Stimulated activated CD8-positive, alpha-beta memory T cell treated with anti-CD3 and anti-CD28 coated beads, Interleukin-12 subunit alpha, Interleukin-12 subunit beta, amount 100 ng/mL, for 4 hours (primary cell): ENCODE measurements at regions not wholly inside any gene's neighbourhood (a gene's known extent, or its start where the extent isn't known, plus 50 kb on each side); places are given as distances from the start of the nearest gene placed in this dataset.
"Not testable (repeated sequence)": the region's sequence is repeated elsewhere in the genome, so short reads cannot be mapped to it uniquely, and the experiment has no call there.

Source experiments
- DNase-seq: peaks from one replicate; pipeline ENCODE4 v3.0.0-alpha.2; 2020; ENCODE audit warnings: low read depth

DNA sequence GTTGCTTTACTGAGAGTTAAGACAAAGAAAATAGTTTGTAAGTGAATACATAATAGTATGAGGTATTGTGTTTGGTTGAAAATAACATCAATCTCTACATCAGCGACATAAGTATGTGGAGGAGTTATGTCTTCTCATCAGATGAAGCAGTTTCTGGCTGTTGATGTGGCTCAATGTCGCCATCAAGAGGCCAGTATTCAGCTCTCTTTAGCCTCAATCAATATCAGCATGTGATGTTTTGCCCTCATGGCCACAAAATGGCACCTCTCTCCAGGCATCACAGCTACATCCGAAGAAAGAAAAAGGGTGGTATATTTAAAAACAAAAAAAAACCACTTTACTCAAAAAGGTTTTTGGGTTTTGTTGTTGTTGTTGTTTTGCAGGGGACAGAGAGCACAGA, 302.3 kb upstream of the TMEM132C start:
- no peak for DNase-seq

DNA sequence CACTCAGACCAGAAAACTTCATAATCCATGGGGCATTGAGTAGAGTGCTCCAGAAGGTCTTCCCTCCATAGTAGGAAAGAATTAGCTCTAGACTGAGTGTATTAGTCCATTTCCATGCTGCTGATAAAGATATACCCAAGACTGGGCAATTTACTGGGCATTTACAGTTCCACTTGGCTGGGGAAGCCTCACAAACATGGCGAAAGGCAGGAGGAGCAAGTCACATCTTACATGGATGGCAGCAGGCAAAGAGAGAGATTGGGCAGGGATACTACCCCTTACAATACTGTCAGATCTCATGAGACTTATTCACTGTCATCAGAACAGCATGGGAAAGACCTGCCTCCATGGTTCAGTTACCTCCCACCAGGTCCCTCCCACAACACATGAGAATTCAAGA, 300.6 kb upstream of the TMEM132C start:
- no peak for DNase-seq

GRCh38 chr12:127970491-127970890, 296.5 kb upstream of the TMEM132C start:
- DNase-seq = no peak

- no peak for DNase-seq
These were observed 286.4 kb upstream of the TMEM132C start for GRCh38 chr12:127980585-127980984.

- DNase-seq = no peak
These were observed 285.1 kb upstream of the TMEM132C start for GRCh38 chr12:127981875-127982274.

DNA sequence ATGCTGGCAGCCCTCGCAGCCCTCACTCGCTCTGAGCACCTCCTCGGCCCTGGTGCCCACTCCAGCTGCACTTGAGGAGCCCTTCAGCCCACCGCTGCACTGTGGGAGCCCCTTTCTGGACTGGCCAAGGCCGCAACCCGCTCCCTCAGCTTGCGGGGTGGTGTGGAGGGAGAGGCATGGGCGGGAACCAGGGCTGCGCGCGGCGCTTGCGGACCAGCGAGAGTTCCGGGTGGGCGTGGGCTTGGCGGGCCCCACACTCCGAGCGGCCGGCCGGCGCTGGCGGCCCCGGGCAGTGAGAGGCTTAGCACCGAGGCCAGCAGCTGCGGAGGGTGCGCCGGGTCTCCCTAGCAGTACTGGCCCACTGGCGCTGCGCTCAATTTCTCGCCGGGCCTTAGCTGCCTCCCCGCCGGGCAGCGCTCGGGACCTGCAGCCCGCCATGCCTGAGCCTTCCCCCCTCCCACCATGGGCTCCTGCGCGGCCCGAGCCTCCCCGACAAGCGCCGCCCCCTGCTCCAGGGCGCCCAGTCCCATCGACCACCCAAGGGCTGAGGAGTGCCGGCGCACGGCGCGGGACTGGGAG, 283.7 kb upstream of the TMEM132C start:
- DNase-seq = not testable (repeated sequence)

GRCh38 chr12:127984386-127985055, 282.4 kb upstream of the TMEM132C start:
- DNase-seq = no peak

DNA sequence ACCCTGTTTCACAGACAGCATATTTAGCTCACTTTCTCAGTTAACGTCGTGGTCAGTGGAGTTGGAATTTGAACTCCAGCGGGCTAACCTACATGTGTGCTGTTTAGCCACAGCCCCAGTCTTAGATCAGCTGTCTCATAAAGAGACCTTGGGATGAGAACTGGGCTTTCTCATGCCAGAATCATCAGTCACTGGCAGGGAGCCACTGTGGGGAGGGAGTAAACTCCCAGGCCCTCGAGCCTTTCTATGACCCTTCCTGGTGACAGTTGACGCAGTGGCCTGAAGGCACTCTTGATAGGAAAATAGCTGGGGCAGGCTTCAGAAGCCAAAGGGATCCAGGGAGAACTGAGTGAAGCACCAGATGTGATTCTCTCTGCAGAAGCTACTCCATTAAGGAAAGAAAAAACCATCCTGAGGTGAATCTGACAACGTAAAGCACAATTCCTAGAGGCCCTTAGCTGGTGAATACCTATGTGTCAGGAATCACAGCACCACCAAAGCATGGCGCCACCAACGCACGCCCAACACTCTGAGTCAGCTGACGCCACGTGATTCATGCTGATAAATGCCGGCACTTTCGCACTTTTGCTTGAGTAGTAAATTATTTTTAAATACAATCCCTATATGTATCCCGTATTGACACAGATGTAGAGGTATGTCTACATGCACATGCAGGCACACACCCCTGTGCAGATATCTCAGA, 279.6 kb upstream of the TMEM132C start:
- no peak for DNase-seq

DNA sequence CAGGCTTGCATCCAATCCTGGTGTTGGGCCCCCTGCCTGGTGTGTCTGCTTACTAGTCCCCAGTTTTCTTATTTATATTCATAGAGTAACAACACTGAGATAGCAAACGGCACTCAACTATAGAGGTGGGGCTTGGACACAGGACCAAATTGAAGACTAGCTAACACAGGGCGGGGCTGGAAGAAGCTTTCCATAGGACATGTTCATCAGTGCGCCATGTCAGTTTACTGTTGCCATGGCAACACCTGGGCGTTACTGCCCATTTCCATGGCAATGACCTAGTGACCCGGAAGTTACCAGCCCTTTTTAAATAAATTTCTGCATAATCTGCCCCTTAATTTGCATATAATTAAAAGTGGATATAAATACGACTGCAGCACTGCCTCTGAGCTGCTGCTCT, 275.5 kb upstream of the TMEM132C start:
- DNase-seq = no peak

- DNase-seq = no peak
These were observed 268.0 kb upstream of the TMEM132C start for GRCh38 chr12:127998988-127999387.

- DNase-seq = no peak
These were observed 262.5 kb upstream of the TMEM132C start for GRCh38 chr12:128004383-128004938.

DNA sequence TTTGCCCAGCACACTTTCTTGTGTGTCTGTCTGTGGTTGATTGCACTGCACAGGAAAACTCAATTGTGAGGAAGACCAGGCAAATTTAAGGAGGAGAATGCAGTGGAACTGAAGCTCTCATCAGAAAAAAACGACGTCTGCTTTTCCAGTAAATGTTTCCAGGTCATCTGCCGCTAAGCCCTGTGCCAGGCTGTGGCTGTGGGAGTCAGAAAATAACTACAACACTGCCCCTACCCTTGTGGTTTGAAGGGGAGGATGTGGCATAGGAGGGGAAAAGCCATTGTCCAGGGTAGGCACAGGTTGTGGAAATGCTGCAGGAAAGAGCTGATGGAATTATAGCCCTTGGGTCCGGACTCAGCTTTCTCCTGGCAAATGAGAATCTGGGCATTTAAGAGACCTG, 259.7 kb upstream of the TMEM132C start:
- no peak for DNase-seq

DNA sequence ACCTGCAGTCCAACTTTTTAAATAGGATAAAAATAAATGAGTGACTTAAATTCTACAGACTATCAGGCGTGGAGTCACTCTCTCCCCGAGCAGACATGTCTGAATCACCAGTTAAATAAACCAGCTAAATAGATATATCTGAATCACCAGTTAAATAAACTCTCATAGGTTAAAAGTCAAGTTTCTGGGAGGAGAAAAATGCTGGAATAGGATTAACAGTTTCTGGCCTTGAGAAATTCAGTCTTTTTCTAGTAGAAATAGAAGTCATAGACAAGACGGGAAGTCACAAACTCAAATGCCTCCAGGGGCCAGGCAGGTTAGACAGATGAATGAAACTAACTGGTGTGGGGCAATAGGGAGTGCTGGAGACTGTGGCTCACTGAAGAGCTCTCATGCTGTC, 258.6 kb upstream of the TMEM132C start:
- DNase-seq = no peak

DNA sequence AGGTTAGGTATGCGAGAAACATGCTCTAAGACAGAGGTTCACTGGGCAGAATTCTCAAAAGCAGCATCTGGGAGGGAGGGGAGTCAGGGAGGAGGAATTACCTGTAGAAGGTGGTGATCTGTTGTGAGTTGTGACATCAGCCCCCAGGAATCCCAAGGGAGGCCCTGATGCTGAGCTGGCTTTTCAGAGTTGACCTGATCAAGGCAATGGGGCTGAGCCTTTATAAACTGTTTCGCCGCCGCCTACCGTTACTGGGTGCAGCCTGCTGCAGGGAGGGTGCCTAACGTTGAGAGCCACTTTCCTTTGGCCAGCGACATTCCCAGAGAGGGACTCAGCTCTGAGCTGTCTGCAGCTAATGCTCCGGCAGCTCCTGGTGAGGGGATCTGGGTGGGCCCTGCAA, 257.9 kb upstream of the TMEM132C start:
- DNase-seq = no peak

GRCh38 chr12:128012110-128012509, 254.9 kb upstream of the TMEM132C start:
- DNase-seq = no peak

DNA sequence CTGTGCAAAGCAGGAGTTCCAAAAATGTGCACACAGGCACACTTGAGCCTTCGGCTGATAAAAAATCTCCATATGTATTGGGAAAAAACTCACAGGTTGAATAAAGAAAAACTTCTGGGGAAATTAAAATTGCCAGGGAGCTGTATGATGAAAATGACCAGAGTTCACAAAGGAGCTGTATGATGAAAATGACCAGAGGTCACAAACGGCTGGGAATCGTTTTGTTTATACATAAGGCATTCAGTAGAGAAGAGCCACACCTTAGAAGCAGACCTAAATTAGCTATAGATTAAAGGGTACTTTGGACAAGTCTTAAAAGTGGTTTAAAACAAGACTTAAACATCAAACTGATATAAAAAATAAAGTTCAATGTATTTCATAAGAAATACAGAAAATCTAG, 251.7 kb upstream of the TMEM132C start:
- no peak for DNase-seq

GRCh38 chr12:128018067-128018466, 248.9 kb upstream of the TMEM132C start:
- no peak for DNase-seq

DNA sequence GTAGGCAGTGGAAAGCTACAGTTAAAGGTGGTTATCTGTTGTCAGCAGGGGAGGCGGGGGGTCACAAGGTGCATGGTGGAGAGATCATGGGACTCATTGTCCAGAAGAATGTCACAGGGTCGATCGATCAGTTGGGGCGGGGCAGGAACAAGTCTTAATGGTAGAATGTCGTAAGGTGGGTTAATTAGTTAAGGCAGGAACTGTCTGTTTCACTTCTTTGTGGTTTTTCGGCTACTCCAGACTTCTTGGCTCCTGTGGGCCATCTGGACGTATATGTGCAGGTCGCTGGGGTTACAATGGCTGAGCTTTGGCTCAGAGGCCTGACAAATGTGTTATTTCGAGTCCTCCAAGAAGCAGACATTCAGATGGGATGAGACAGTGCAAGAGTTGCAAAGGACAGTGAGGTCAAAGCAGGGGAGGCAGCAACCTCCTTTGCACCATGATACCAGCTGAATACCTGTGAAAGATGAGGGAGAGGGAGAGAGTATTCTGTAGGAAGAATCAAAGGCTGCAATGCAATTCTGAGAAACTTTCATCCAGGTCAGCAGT, 246.9 kb upstream of the TMEM132C start:
- DNase-seq = no peak

DNA sequence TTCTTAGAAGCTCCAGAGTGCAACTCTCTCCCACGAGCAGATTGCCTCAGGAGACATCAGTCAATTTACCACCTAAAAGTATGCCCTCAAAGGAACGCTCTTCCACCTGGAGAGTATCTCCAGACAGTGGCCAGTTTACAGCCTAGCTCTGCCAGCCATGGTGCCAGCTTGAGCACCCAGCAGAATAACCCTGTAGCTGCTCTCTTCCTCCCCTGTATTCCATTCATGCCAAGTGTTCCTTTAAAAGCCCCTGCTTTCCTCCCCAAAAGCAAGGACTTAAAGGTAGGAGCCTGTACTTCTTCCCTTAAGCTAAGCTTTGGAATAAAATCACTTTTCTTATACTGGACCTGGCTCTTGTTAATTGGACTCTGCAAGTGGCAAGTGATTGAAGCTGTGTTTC, 245.4 kb upstream of the TMEM132C start:
- DNase-seq = no peak

- DNase-seq = no peak
These were observed 241.3 kb upstream of the TMEM132C start for GRCh38 chr12:128025589-128026245.

GRCh38 chr12:128026696-128027574, 240.0 kb upstream of the TMEM132C start:
- DNase-seq = no peak
